Prostate gland (tissue), 2 donors: ENCODE measurements at regions not wholly inside any gene's neighbourhood (a gene's known extent, or its start where the extent isn't known, plus 50 kb on each side); places are given as distances from the start of the nearest gene placed in this dataset.

Experiments used
- DNase-seq: peaks from one replicate; pipeline ENCODE4 v3.0.0-alpha.2; 2019; ENCODE audit warnings: low spot score
- H3K27ac ChIP-seq, 2 donors: fragments of 200-600 bp; sonication (generic); 2 replicates each; pipeline ENCODE4 v1.5.1; 2017 to 2019
- H3K27me3 ChIP-seq: fragments of 200-600 bp; sonication (generic); replicated peaks from 2 replicates; pipeline ENCODE4 v1.5.1; 2019; ENCODE audit not compliant: insufficient read depth
- H3K36me3 ChIP-seq, 2 donors: fragments of 200-600 bp; sonication (generic); 1 replicate in 1 of 2; 2 replicates in 1 of 2; pipeline versions ENCODE4 v1.5.1 to v1.8.1; 2017 to 2019
- H3K4me1 ChIP-seq: fragments of 200-600 bp; sonication (generic); replicated peaks from 2 replicates; pipeline ENCODE4 v1.5.1; 2019
- H3K4me3 ChIP-seq, 2 donors: fragments of 200-600 bp; sonication (generic); 2 replicates each; pipeline ENCODE4 v1.5.1; 2017 to 2019
- H3K9me3 ChIP-seq: fragments of 200-600 bp; sonication (generic); 2 replicates; pipeline ENCODE4 v1.5.1; 2017
- CTCF ChIP-seq, 4 experiments: fragments of 200-600 bp in 2 of 4; fragments of 450-650 bp in 2 of 4; sonication (generic) in 2 of 4; IDR thresholded peaks; 1 replicate in 3 of 4; 2 replicates in 1 of 4; pipeline ENCODE4 v1.5.1; 2016 to 2019; ENCODE audit warnings: antibody characterized with exemption in 4 of 4, mild to moderate bottlenecking in 2 of 4, moderate library complexity in 2 of 4
- POLR2A ChIP-seq: fragments of 450-650 bp; IDR thresholded peaks from one replicate; pipeline ENCODE4 v1.6.1; 2016; ENCODE audit warnings: antibody characterized with exemption, mild to moderate bottlenecking
- POLR2AphosphoS5 ChIP-seq: sonication (generic); formaldehyde crosslinking; IDR thresholded peaks from one replicate; pipeline ENCODE4 v1.6.1; 2017; ENCODE audit warnings: antibody characterized with exemption
- WGBS: methylation state at CpG from one replicate; pipeline ENCODE4 v1.1.5; 2018; 5-methylcytosine and 5-hydroxymethylcytosine counted together
- intact Hi-C: fragments of 100-400 bp; cut with DNase I; formaldehyde crosslinking; loops from one replicate; pipeline ENCODE4 v1.14.2; 2022

- no peak for DNase-seq
- H3K27ac ChIP-seq = no peak overlapping the region
- H3K4me1 ChIP-seq = no peaks in the 10 kb centered on the region
- no peak for TF ChIP-seq POLR2A
- TF ChIP-seq CTCF (IDR thresholded peaks at IDR 0.05) = no peak
- TF ChIP-seq POLR2AphosphoS5 = no peak
- no peak overlapping the region for H3K4me3 ChIP-seq
- H3K36me3 ChIP-seq = no peaks in the 10 kb centered on the region
- intact Hi-C loops = no loop called here
- no peaks in the 10 kb centered on the region for H3K9me3 ChIP-seq
- no peaks in the 10 kb centered on the region for H3K27me3 ChIP-seq
Measured at GRCh38 chr21:22657781-22658180, 1659.6 kb downstream of the NCAM2 start.

GRCh38 chr21:22670148-22670547 lies 1671.9 kb downstream of the NCAM2 start:
- DNase-seq = no peak
- no peaks in the 10 kb centered on the region for H3K36me3 ChIP-seq
- TF ChIP-seq POLR2A (no peak), CTCF (IDR thresholded peaks at IDR 0.05) (no peak)
- no peaks in the 10 kb centered on the region for H3K9me3 ChIP-seq
- H3K4me1 ChIP-seq = no peaks in the 10 kb centered on the region
- no peak overlapping the region for H3K4me3 ChIP-seq
- 89% methylated on average over 1 of the region's 1 CpG for WGBS
- no peak overlapping the region for H3K27ac ChIP-seq
- no peaks in the 10 kb centered on the region for H3K27me3 ChIP-seq
- intact Hi-C loops = no loop called here

- Histone ChIP-seq H3K27ac (no peak overlapping the region), H3K9me3 (no peaks in the 10 kb centered on the region), H3K36me3 (no peaks in the 10 kb centered on the region), H3K27me3 (no peaks in the 10 kb centered on the region), H3K4me3 (no peak overlapping the region), H3K4me1 (no peaks in the 10 kb centered on the region)
- intact Hi-C loops = no loop called here
- TF ChIP-seq POLR2A = no peak
- no peak for TF ChIP-seq CTCF (IDR thresholded peaks at IDR 0.05)
- no peak for TF ChIP-seq POLR2AphosphoS5
- no peak for DNase-seq
- WGBS = 89% methylated on average over 10 of the region's 10 CpGs
Measured at GRCh38 chr21:22679207-22679606, 1681.0 kb downstream of the NCAM2 start.

- H3K4me3 ChIP-seq = no peak overlapping the region
- DNase-seq = no peak
- no peak for TF ChIP-seq POLR2A
- TF ChIP-seq CTCF (IDR thresholded peaks at IDR 0.05) = no peak
- no peak for TF ChIP-seq POLR2AphosphoS5
- H3K9me3 ChIP-seq = no peaks in the 10 kb centered on the region
- no peaks in the 10 kb centered on the region for H3K36me3 ChIP-seq
- intact Hi-C loops = no loop called here
- no peak overlapping the region for H3K27ac ChIP-seq
- H3K27me3 ChIP-seq = no peaks in the 10 kb centered on the region
- H3K4me1 ChIP-seq = no peaks in the 10 kb centered on the region
Measured at GRCh38 chr21:22691658-22692057, 1693.4 kb downstream of the NCAM2 start.

GRCh38 chr21:22703521-22703920 lies 1705.3 kb downstream of the NCAM2 start:
- no peaks in the 10 kb centered on the region for H3K36me3 ChIP-seq
- no peak for TF ChIP-seq POLR2AphosphoS5
- no peak for TF ChIP-seq CTCF (IDR thresholded peaks at IDR 0.05)
- TF ChIP-seq POLR2A = no peak
- no peaks in the 10 kb centered on the region for H3K9me3 ChIP-seq
- no peak for DNase-seq
- H3K27ac ChIP-seq = no peak overlapping the region
- intact Hi-C loops = no loop called here
- 86% methylated on average over 2 of the region's 2 CpGs for WGBS
- H3K4me3 ChIP-seq = no peak overlapping the region
- no peaks in the 10 kb centered on the region for H3K4me1 ChIP-seq
- H3K27me3 ChIP-seq = no peaks in the 10 kb centered on the region
